ENCODE measurements at regions not wholly inside any gene's neighbourhood (a gene's known extent, or its start where the extent isn't known, plus 50 kb on each side); places are given as distances from the start of the nearest gene placed in this dataset.

GRCh38 chr2:222807431-222807830 lies 53.4 kb upstream of the ACSL3 start:
- TF ChIP-seq CTCF (IDR thresholded peaks at IDR 0.05; ENCODE audit: low read depth, low read length, missing input control) = no peak
- TF ChIP-seq YY1 (IDR thresholded peaks at IDR 0.05) = no peak
- no peak for TF ChIP-seq REST (IDR thresholded peaks at IDR 0.05)
- TF ChIP-seq, protein P1, sequence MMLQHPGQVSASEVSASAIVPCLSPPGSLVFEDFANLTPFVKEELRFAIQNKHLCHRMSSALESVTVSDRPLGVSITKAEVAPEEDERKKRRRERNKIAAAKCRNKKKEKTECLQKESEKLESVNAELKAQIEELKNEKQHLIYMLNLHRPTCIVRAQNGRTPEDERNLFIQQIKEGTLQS (IDR thresholded peaks at IDR 0.05) = no peak
- no peak for TF ChIP-seq TAF1 (conservative IDR thresholded peaks at IDR 0.05)
- TF ChIP-seq RAD21 (IDR thresholded peaks at IDR 0.05) = no peak
- no peak for TF ChIP-seq JUND (IDR thresholded peaks at IDR 0.05)
- TF ChIP-seq EGR1 (IDR thresholded peaks at IDR 0.05; ENCODE audit: low read depth in 2 of 2) = no peak

Measured in liver (tissue), 3 donors.